ENCODE measurements at regions not wholly inside any gene's neighbourhood (a gene's known extent, or its start where the extent isn't known, plus 50 kb on each side); places are given as distances from the start of the nearest gene placed in this dataset.

DNA sequence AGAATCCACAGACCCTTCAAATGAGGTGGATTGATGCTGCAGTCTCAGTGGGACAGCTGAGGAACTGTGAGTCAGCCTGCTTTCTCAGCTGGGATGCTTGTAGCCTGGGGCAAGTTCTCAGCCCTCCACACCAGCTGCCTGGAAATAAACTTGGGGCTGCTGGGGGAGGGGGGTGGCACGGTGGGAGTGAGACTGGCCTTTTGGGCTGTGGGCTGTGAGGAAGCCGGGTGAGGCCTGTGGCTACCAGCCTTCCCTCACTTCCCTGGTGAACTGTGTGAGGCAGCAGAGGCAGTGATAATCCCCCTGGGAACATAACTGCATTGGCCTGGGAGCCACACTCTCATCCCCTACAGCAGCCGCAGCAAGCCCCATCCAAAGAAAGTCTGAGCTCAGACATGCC is 114.5 kb upstream of the GUCY1A1 start:
- no peak for DNase-seq (ENCODE audit: low spot score)

DNA sequence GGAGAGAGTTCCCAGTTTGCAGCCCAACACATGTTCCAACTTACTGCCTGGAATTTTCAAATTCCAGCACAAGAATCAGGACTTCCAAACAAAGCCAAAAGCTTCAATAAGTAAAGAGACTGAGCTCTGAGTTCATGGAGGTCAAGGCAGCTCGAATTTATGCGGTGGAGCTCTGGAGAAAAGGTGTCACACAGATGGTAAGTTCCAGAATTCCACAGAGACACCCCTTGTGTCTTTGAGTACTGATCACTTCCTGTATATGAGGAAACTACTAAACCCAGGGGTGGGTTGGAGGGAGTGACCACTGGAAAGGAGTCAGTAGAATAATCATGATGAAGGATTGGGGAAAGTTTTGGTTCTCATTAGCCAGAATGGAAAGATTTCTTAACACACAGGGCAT is 118.5 kb upstream of the GUCY1A1 start:
- DNase-seq (ENCODE audit: low spot score), result no peak

DNA sequence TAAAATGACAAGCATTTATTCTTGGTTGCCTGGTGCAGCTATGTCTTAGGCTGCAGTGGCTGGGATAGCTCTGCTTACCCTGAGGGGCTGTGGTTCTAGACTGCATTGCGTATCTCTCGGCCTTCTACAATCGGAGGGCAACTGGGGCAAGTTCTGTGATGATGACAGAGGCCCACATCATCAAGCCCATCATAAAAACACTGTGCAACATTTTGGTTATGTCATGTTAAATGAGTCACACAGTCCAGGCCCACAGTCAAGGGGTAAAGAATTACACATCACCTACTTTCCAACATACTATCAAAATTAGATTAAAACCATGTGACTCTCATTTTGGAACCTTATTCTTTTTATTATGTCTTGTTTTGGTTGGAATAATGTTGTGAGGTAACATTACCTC is 120.2 kb upstream of the GUCY1A1 start:
- no peak for DNase-seq (ENCODE audit: low spot score)

DNA sequence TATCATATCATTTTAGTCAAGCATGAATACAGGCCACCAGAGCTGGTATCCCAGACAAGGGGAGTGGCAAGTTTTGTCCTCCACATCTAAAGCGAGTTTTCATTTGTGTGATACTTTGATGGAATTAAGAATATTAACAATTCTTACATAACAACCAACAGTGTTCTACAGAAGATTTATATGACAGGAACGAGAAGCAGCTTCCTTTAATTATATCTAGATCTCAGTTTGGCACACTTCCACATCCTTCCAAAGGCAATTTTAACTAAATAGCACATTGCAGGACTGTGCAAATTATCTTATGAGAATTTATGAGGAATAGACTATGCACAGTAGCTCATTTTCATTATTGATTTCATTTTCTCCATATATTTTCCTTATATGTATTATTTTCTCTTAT is 121.2 kb upstream of the GUCY1A1 start:
- no peak for DNase-seq (ENCODE audit: low spot score)

DNA sequence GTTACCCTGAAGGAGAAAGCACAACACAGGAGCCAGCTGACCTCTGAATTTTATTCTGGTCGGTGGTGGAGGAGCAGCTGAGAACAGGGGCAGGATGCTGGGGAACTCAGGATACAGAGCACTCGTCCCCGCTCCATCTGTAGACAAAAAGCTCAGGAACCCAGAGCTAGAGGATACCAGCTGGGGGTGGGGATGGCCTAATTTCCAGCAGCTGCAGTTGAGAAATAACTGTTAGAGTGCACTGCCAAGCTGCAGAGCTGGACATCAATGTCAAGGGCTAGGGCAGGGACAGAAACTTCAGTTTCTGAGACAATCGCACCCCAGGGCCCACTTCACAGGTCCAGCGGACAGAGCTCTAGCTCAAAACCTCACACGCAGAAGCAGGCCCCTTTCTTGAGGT is 122.1 kb upstream of the GUCY1A1 start:
- DNase-seq (ENCODE audit: low spot score), result no peak

DNA sequence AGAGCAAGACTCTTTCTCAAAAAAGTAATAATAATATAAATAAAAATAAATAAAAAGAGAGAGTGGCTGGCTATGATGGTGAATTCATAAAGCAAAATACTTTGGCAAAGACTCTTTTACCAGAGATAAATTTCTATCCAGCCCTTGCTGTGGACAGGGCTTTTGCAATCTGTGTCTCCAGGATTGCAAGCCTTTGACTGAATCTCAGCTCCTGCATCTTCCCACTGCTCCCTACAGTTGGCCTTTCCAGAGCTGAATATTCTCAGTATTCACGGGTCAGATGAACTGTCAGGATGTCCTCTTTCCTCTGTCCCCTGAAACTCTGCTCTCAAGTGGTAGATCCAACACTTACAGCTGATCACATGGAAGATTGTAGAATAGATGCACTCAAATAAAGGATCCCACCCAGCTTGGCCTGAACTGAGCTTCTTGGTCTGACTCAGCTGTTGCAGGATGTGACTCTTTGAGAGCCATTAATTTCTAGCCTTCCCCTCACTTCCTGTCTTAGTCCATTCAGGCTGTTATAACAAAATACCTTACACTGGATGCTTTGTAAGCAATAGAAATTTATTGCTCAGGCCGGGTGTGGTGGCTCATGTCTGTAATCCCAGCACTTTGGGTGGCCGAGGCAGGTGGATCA is 123.4 kb upstream of the GUCY1A1 start:
- DNase-seq (ENCODE audit: low spot score), result no peak

DNA sequence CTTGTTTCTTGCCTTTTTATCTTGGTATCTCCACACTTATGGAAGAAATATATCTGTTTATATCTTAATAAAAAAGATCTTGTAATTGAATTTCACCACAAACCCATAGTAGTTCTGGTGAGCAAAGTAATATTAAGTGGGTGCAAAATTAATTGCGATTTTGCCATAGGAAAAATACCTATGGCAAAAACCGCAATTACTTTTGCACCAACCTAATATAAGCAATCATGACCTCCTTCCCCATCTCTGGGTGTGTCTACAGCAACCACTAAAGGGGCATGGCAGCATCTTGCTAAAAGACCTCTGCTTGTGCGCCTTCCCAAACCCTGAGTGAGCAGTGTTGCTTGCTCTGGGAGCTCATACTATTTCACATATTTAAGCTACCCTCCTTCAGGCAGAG is 124.2 kb upstream of the GUCY1A1 start:
- no peak for DNase-seq (ENCODE audit: low spot score)

DNA sequence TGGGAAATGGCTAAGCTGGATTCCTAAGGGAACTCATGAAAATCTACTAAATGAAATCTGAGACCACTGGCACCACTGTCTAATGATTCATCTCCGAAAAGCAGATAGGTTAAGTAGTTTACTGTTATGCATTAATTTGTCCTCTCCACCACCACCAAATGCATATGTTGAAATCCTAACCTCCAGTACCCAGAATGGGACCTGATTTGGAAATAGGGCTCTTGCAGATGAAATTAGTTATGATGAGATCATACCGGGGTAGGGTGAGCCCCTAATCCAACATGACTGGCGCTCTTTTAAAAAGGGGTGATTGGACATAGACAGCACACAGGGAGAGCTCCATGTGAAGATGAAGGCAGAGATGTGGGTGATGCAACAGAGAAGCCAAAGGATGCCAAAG is 124.9 kb upstream of the GUCY1A1 start:
- DNase-seq (ENCODE audit: low spot score), result no peak

DNA sequence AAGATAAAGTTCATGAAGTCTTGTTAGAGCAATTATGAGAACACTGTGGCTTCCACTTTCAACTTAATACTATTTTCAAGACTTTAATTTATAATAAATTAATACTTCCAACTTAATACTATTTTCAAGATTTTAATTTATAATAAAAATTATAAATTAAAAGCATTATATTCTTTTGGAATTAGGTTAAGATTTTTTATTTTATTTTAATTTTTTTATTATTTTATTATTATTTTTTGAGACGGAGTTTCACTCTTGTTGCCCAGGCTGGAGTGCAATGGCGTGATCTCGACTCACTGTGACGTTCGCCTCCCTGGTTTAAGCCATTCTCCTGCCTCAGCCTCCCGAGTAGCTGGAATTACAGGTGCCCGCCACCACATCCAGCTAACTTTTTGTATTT is 126.0 kb upstream of the GUCY1A1 start:
- no peak for DNase-seq (ENCODE audit: low spot score)

DNA sequence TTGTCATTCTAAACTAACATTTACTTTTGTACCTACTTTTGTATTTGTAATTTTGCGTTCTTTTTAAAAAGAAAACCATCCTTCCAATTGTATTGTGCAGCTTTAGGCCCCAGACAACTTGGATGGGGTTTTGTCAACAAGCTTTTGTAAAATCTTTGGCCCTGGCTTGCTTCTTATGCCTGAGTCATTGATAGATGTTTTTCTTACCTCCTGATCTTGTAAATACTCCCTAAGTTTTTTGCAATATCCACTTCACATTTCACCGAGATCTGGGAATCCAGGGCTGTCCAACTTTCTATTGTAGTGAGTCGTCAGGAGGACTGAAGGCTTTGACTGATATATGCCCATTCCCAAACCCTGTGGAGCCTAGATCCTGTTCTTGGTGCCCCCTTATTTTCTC is 126.9 kb upstream of the GUCY1A1 start:
- DNase-seq (ENCODE audit: low spot score), result no peak

DNA sequence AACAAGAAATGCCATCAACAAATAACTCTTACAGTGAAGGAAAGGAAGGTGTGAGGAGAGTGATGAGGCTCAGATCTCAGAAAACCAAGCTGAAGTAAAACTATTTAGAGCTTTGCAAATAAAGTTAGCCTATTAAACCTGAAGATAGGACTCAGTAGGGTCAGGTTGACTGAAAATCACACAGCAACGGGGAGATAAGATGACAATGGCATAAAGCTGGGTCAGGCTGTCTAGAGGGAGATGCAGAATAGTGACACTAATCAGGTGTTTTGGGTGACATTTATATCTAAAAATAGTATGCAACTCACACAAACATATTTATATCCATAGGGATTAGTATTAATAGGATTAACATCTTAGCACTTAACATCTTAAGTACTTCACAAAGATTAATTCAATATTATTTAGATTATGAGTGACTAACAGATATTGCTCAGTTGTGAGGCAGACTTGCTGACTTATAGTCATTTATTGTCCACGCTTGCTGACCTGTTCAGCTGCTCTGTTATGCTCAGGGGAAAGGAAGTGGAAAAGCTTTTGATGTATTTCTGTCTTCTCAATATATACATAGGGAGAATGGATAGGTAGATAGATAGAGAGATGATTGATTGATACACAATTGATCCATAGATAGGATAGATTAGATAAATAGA is 130.7 kb upstream of the GUCY1A1 start:
- DNase-seq (ENCODE audit: low spot score), result no peak

DNA sequence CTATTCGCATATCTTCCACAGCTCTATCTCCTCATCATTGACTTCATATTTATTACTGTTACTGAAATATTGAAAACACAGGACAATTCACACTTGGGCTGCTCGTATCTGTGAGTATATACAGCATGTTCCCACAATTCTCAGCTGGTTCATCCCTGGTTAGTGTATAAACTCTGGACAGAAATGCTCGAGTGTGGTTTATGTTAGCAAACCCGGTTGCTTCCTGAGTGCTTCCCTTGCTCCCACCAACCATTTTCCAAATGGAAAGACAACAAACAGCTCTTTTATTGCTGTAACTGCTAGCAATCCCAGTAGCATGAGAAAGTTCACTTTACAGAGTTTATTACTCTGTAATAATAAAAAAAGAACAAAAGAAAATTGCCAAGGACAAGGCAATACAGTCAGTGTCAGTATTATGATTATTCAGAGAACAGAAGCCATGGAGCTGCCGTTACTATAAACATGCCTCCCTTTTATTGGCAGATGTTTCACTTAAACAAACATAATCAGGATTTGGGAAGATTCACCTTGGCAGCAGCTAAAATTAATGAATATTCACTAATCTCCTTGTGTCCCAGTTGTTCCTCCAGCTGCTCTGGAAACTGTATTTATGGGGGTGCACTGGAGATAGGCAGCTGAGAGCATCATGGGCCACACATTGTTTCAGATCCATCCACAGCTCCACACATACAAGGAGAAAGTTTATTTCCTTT is 134.1 kb upstream of the GUCY1A1 start:
- DNase-seq (ENCODE audit: low spot score), result no peak

DNA sequence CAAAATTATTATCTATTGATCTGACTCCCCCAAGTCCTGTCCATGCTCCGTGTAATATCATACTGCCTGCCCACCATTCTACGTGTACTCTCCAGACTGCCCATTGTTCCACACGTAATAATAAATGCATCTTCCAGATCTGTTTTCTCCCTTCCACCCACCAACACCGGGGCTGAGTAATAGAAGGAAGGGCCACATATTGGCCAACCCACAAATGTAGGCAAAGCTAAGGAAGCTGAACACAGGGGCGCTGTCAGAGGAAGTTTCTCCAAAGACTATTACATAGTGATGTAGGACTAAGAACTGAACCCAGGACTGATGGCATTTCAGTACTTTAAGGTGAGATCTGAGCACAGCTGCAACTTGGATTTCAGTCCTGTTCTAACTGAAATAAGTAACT is 135.8 kb upstream of the GUCY1A1 start:
- no peak for DNase-seq (ENCODE audit: low spot score)

DNA sequence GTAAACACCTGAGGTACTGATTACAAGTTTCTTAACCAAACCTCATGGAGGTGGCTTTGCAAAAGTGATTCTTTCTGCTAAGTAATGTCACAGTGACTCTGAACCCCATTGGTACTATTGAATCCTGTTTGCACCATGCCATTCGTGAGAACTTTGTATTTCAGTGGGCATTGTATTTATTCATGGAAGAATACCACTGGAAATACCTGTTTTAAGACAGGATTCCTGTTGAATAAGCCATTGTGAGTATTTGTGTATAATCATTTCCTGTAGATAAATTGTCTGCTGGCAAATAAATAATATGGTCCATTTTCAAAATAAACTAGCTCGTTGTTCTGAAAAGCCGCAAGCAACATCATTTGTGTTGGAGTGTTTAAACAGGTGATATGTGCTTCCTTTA is 136.4 kb upstream of the GUCY1A1 start:
- DNase-seq (ENCODE audit: low spot score), result no peak

DNA sequence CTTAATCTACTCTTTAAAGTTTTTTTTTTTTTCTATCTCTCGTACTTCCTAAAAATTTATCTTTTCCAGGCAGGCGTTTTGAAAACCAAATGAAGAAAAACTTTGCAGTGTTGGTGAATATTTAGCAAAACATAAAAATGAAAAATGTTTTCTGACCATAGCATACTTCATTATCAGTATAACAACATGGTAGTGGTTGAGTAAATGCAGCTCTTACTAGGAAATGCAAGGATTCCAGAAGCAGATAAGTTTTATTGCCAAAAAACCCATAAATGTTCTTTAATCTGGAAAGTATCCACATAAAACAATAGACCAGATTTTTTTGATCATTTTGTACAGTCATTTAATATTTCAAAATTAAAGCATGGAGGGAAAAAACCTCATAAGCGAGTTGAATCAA is 136.9 kb upstream of the GUCY1A1 start:
- no peak for DNase-seq (ENCODE audit: low spot score)

DNA sequence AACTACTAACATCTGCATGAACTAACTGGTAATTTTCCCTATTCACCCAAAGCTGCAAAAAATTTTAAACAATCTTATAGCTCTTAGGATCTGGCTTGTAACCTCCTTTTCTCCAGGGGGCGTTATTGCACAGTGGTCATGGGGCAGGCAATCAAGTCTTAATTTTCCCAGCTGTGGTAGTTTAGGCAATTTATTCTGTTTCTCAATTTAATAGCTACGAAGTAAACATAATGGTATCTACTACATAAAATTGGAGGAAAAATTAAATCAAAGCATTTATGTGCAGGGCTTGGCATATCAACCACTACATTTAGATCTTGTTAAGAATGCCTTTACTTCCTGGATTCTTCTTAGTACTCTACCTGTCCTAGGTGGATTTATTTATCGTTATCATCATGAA is 137.4 kb upstream of the GUCY1A1 start:
- DNase-seq (ENCODE audit: low spot score), result no peak

DNA sequence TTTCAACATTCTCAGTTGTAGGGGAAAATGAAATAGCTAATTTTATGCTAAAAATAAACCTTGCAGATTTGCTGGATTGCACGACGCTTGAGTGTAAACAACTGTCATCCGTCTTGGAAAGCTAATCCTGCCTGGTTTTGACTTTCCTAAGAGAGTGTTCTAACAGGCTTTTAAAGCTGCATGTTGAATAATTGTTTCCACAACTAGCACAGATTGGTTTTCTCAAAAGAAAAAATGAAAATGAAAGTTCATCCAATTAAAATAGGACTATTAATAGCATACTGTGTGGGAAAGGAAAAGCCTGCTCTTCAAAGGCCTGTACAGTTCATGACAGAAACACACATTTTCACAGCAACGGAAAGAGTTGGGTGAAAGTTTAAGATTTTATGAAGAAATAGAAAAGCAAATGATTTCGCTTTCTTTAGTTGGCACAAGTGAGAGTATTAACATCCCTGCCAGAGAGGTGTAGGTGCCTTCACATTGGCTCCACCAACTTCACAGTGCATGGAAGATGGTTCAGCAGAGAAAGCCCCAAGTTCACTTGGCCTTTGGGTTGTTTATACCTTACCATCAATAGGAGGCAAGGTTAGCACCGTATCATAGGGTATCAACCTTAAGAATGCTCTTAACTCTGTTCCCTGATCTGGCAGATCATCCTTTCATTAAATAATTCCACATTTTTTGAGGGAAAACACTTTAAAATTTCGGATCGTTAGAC is 140.0 kb upstream of the GUCY1A1 start:
- DNase-seq (ENCODE audit: low spot score), result no peak

DNA sequence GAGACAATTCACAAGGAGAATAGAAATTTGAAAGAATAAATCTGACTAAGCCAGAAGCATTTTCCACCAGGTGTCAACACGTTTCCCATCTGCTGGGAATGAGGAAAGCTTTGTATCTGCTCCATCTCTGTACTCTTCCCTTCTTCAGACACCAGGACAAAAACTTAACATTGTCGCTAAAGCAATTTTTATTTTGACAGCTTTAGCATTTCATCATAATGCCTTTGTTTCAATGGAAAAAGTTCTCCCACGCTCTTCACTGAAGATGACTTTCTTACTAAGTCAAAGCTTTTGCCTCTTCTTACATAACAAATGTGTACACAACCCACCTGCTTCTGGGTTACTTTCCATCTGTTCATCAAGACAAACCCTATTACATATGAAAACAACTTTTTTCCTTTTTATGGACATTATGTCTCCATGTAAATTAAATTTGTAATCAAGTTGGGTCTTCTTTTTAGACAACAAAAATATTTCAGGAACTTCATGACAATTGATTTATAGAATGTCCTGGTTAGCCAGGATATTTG is 141.7 kb upstream of the GUCY1A1 start:
- DNase-seq (ENCODE audit: low spot score), result no peak

DNA sequence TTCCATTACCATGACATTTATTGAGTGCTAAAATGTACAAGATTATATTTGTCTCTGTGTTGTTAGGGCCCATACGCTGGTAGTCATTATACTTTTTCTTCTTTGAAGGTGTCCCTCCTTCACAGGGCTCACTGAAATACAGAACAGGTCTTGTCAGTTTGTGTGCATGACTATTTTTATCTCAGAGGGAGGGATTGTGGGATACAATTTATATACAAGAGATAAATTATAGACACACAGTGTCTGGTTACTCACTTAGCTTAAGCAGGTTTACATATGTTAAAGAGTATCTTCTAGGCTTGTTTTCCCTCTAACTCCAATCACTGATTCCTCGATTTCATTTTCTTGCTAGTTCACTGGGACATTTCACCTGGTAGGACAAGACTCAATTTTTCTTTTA is 143.3 kb upstream of the GUCY1A1 start:
- DNase-seq (ENCODE audit: low spot score), result no peak

DNA sequence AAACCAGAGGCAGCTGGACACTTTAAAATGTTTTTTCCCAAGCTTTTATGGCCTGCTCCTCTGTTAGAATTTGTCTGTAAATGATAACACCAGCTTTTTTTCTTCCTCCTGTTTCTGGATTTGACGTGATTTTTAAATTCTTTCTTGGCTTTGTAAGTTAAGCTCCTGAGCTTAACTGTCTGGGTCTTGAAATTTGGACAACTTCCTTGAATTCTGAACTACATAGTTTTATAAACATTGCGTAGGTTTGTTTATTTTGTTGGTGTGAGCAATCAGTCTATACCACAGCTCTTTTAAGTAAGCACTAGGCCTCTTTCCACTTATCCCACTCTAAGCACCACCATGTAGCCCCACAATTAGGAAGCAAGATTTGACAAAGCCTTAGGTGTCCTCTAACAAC is 144.4 kb upstream of the GUCY1A1 start:
- no peak for DNase-seq (ENCODE audit: low spot score)

DNA sequence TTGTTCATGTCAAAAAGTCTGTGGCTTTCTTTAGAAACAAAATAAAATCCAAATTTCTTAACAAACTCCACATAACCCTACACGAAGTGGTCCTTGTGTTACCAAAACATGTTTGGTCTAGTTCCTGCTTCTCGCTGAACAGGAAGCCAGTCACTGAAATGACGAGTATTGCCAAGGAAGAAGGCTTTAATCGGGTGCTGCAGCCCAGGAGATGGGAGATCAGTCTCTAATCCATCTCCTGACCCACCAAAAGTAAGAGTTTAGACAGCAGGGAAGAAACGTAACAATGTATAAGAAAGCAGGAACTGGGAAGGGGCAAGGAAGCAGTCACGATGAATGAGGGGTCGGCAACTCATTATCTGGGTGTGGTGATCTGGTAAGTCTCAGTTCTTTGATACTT is 144.6 kb upstream of the MAP9 start:
- no peak for DNase-seq (ENCODE audit: low spot score)

DNA sequence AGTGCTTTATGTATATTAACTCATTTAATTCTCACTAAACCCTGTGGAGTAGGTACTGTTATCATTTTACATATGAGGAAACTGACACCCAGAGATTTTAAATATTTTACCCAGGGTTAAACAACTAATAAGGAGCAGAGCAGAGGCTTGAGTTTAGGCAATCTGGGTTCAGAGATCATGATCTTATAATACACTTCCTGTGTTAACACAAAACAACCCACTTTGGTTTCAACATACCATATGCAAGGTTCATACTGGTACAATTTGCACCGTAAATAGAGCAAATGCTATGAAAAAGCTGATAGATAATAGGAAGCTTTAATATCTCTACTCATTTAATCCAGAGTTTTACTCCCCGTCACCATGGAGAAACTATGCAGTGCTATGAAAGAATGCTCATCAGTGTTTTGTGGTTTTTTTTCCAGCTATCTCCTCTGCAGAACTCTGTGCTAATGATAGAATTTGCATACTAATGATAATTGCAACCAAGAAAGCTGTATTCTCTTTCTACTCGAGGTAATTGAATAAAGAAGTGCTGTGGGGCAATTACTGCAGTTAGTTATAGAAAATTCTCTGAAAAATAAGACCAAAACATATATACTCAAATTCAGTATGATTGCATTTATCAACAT is 138.8 kb upstream of the MAP9 start:
- no peak for DNase-seq (ENCODE audit: low spot score)
